PFSK-1 (cell line): ENCODE measurements at regions not wholly inside any gene's neighbourhood (a gene's known extent, or its start where the extent isn't known, plus 50 kb on each side); places are given as distances from the start of the nearest gene placed in this dataset.

Experiments
- FOXP2 ChIP-seq: optimal IDR thresholded peaks from 2 replicates; pipeline ENCODE3; 2011; ENCODE audit warnings: borderline replicate concordance, control low read depth, inconsistent platforms; ENCODE audit not compliant: insufficient read depth; ENCODE audit errors: extremely low read length, extremely low read depth
- POLR2AphosphoS5 ChIP-seq: IDR thresholded peaks from 2 replicates; pipeline ENCODE4 v1.6.1; 2012; ENCODE audit warnings: low read depth, mild to moderate bottlenecking, control low read depth, low read length, moderate library complexity
- REST ChIP-seq, 2 experiments: IDR thresholded peaks; 2 replicates each; pipeline versions ENCODE4 v1.6.1 to v1.8.0; 2011 to 2012; ENCODE audit warnings: low read depth in 2 of 2, low read length in 2 of 2, control low read depth in 1 of 2, inconsistent platforms in 1 of 2, mild to moderate bottlenecking in 1 of 2, moderate library complexity in 1 of 2; ENCODE audit not compliant: insufficient read depth in 1 of 2
- SIN3A ChIP-seq: IDR thresholded peaks from 2 replicates; pipeline ENCODE4 v1.6.1; 2012; ENCODE audit warnings: mild to moderate bottlenecking, low read length, moderate library complexity, borderline replicate concordance; ENCODE audit not compliant: insufficient read depth
- TAF1 ChIP-seq: IDR thresholded peaks from 2 replicates; pipeline ENCODE4 v1.6.1; 2012; ENCODE audit warnings: low read length, control low read depth, borderline replicate concordance; ENCODE audit not compliant: insufficient read depth

- TF ChIP-seq TAF1 = no peak
- no peak for TF ChIP-seq SIN3A
- TF ChIP-seq FOXP2 = no peak
- no peak for TF ChIP-seq REST (IDR thresholded peaks at IDR 0.05; ENCODE audit: insufficient read depth in 1 of 2, low read depth in 2 of 2, low read length in 2 of 2)
- TF ChIP-seq POLR2AphosphoS5 = no peak
Measured at GRCh38 chr4:123569541-123569940, 172.9 kb downstream of the SPRY1 start.

- TF ChIP-seq FOXP2 (no peak), REST (IDR thresholded peaks at IDR 0.05; ENCODE audit: insufficient read depth in 1 of 2, low read depth in 2 of 2, low read length in 2 of 2) (no peak)
Measured at GRCh38 chr4:123573866-123574508, 177.4 kb downstream of the SPRY1 start.

GRCh38 chr4:123575291-123575690 lies 178.7 kb downstream of the SPRY1 start:
- no peak for TF ChIP-seq REST (IDR thresholded peaks at IDR 0.05; ENCODE audit: insufficient read depth in 1 of 2, low read depth in 2 of 2, low read length in 2 of 2)
- TF ChIP-seq FOXP2 = no peak
- no peak for TF ChIP-seq SIN3A
- TF ChIP-seq POLR2AphosphoS5 = no peak
- TF ChIP-seq TAF1 = no peak

GRCh38 chr4:123577225-123577906 lies 180.8 kb downstream of the SPRY1 start:
- TF ChIP-seq SIN3A (no peak), FOXP2 (no peak), REST (IDR thresholded peaks at IDR 0.05; ENCODE audit: insufficient read depth in 1 of 2, low read depth in 2 of 2, low read length in 2 of 2) (no peak), POLR2AphosphoS5 (no peak), TAF1 (no peak)
